Spinal cord (tissue), 9 donors: ENCODE measurements at regions not wholly inside any gene's neighbourhood (a gene's known extent, or its start where the extent isn't known, plus 50 kb on each side); places are given as distances from the start of the nearest gene placed in this dataset.

Experiments used
- DNase-seq, 6 donors: peaks; one replicate each; pipeline versions ENCODE4 v3.0.0 to v3.0.0-alpha.2; 2013 to 2015; ENCODE audit warnings: low spot score in 6 of 6, low read depth in 4 of 6
- H3K27ac ChIP-seq: one replicate; pipeline ENCODE4 v1.5.1; 2013; ENCODE audit warnings: low read depth, low read length, control low read depth
- H3K27me3 ChIP-seq: one replicate; pipeline ENCODE4 v1.6.1; 2013; ENCODE audit warnings: low read length; ENCODE audit not compliant: control insufficient read depth, insufficient read depth
- H3K36me3 ChIP-seq: one replicate; pipeline ENCODE4 v1.6.1; 2013; ENCODE audit warnings: low read length; ENCODE audit not compliant: control insufficient read depth, insufficient read depth
- H3K4me1 ChIP-seq: one replicate; pipeline ENCODE4 v1.6.1; 2013; ENCODE audit warnings: low read length; ENCODE audit not compliant: control insufficient read depth, insufficient read depth
- H3K4me3 ChIP-seq: one replicate; pipeline ENCODE4 v1.5.1; 2013; ENCODE audit warnings: low read depth, low read length, control low read depth
- H3K9me3 ChIP-seq: one replicate; pipeline ENCODE4 v1.6.1; 2013; ENCODE audit warnings: low read length; ENCODE audit not compliant: control insufficient read depth, insufficient read depth
- WGBS: methylation state at CpG from one replicate; pipeline ENCODE4 v1.1.5; 2013; ENCODE audit warnings: missing lambda C conversion rate; ENCODE audit not compliant: insufficient coverage; 5-methylcytosine and 5-hydroxymethylcytosine counted together
- donor health status: healthy.

DNA sequence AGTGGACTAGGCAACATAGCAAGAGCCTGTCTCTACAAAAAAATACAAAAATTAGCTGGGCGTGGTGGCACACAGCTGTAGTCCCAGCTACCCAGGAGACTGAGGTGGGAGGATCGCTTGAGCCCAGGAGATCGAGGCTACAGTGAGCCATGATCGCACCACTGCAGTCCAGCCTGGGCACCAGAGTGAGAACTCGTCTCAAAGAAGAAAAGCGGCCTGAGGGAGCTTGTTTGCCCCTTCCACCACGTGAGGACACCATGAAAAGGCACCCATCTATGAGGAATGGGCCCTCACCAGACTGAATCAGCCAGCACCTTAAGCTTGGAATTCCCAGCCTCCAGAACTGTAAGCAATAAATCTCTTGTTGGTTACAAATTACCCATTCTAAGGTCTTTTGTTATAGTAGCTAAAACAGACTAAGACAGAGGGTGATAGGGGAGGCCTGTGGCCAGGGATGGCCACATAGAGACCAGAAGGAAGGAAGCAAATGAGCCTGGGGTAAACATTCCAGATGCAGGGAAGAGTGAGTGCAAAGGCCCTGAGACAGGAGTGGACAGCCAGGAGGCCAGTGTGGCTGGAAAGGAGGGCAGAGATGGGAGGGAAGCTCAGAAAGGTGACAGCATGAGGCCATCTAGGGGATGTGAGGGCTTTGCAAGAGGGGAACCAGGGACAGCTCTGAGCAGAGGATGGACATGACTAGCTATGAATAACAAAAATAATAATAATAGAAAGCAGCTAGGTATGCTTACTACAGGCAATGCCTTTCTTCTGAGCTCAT, 120.1 kb downstream of the MATN1 start:
- Histone ChIP-seq H3K27ac (no peak overlapping the region), H3K9me3 (no peaks in the 10 kb centered on the region), H3K4me1 (peaks cover 18% of the 10 kb centered on the region), H3K4me3 (no peak overlapping the region), H3K36me3 (no peaks in the 10 kb centered on the region), H3K27me3 (no peaks in the 10 kb centered on the region)
- no peak for DNase-seq
- WGBS, result 86% methylated on average over 6 of the region's 7 CpGs

DNA sequence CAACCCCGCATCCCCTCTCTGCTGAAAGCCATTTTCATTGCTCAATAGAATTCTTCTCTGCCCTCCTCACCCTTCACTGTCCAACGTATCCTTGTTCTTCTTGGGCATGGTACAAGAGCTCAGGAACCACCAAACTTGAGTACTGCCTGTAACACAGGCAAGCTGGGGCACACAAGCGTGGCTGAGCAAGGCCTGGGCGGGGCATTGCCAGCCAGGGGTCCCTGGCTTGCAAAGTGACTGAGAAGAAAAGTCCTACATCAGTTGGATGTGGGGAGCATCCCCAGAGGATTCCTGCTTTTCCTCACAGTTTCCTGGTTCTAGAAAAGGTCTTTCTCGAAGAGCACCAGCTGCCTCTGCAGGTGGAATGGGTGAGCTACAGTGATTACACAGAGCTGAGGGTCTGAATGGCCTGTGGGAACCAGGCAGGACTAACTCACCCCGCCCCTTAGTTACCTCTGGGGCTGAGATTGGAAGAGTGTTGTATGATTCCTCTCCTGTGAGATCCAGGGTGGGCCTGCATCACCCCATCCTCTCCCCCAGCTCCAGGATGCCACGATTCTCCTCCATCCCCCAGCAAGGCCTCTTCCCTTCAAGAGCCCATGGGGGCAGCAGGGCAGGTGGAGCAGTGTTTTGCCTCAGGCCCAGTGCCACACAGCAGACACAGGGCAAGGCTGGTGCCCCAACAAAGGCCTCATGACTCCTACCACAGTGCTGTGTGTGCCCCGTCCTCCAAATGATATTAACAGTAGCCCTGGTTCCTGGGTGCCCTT, 121.9 kb downstream of the MATN1 start:
- Histone ChIP-seq H3K4me1 (peaks cover 13% of the 10 kb centered on the region), H3K4me3 (no peak overlapping the region), H3K27me3 (no peaks in the 10 kb centered on the region), H3K36me3 (no peaks in the 10 kb centered on the region), H3K9me3 (no peaks in the 10 kb centered on the region), H3K27ac (no peak overlapping the region)
- WGBS, result 81% methylated on average over 7 of the region's 8 CpGs
- no peak for DNase-seq

DNA sequence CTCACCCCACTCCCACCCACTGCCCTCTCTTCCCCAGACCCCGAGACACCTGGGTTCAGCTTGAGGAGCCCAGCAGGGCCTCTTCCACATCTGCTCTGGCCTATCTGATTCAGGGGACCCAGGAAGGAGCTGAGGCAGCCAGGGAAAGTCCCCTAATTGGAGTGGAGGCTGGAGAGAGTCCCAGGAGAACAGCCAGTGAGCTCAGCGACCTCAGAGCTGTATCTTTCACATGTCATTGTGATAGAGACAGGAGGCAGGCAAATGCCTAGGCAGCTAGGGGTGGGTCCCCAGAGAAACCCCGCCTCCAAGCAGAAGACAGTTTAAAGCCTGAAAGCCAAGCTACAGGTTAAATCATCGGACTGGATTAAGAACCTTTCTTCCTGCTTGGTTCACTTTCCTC, 122.7 kb downstream of the MATN1 start:
- WGBS, result 79% methylated on average over 4 of the region's 4 CpGs
- no peaks in the 10 kb centered on the region for H3K9me3 ChIP-seq
- H3K36me3 ChIP-seq, result no peaks in the 10 kb centered on the region
- DNase-seq, result no peak
- H3K4me1 ChIP-seq, result peaks cover 5% of the 10 kb centered on the region
- no peak overlapping the region for H3K27ac ChIP-seq
- H3K27me3 ChIP-seq, result no peaks in the 10 kb centered on the region
- no peak overlapping the region for H3K4me3 ChIP-seq

DNA sequence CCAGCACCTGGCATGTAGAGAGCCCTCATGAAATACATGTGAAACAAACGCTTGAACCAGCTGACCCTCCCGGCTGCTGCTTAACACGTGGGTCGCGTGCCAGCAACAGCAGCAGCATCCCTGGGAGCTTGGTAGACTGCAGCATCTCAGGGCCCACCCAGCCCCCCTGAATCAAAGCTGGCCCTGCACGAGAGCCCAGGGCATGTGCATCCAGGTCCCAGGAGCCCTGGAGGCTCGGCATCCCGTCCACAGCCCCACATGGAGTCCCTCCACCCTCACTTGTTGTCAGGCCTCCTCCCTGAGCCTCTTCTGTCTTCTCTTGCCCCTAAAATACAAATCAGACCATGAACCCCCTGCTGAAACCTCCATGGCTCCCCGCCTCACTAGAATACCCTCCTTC, 123.1 kb downstream of the MATN1 start:
- Histone ChIP-seq H3K27ac (no peak overlapping the region), H3K4me1 (peaks cover under 1% of the 10 kb centered on the region), H3K36me3 (no peaks in the 10 kb centered on the region), H3K9me3 (no peaks in the 10 kb centered on the region), H3K27me3 (no peaks in the 10 kb centered on the region), H3K4me3 (no peak overlapping the region)
- no peak for DNase-seq
- WGBS, result 81% methylated on average over 9 of the region's 9 CpGs

DNA sequence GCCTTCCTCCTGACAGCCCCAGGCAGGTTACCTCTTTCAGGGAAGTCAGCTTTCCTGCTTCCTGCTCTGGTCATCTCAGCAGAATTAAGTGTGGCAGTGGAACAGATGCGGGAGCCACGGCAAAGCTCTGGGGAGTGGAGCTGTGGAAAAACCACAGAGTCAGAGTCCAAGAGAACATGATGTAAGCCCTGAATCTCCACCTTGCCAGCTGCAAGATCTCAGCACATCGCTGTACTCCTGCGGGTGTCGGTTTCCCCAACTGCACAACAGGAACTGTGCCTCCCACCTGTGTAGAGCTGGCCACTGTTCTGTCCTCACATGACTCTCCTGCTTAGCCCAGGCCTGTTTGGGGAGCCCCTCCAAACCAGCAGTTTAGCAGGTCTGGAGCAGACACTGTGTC, 123.7 kb downstream of the MATN1 start:
- DNase-seq, result no peak
- H3K27ac ChIP-seq, result no peak overlapping the region
- H3K27me3 ChIP-seq, result no peaks in the 10 kb centered on the region
- no peaks in the 10 kb centered on the region for H3K9me3 ChIP-seq
- no peaks in the 10 kb centered on the region for H3K4me1 ChIP-seq
- H3K4me3 ChIP-seq, result no peak overlapping the region
- 88% methylated on average over 5 of the region's 5 CpGs for WGBS
- H3K36me3 ChIP-seq, result no peaks in the 10 kb centered on the region

DNA sequence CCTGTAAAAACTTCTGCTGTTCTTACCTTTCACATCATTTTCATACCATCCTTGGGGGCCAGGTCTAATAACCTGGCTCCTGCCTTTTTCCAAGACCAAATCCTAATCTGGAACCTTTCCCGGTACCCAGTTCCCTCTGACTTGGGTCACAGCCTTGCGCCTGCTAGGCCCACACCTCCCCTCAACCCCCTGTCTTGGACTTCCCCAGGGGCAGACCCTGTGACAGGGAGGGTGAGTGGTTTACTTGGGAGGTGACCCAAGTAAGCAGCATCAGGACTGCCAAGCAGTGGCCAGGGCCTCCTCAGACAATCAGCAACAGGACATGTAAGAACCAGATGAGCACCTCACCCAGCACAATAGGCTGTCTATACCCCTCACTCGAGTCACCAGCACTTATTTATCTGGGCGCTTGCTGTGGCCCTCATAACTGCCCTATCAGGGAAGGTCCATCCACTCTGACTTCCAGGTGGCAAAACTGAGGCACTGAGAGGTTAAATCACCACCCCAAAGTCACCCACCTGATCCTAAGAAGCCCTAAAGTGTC, 124.7 kb downstream of the MATN1 start:
- H3K9me3 ChIP-seq, result no peaks in the 10 kb centered on the region
- no peak overlapping the region for H3K4me3 ChIP-seq
- no peaks in the 10 kb centered on the region for H3K4me1 ChIP-seq
- WGBS, result 75% methylated on average over 2 of the region's 4 CpGs
- H3K27me3 ChIP-seq, result no peaks in the 10 kb centered on the region
- H3K36me3 ChIP-seq, result no peaks in the 10 kb centered on the region
- no peak overlapping the region for H3K27ac ChIP-seq
- DNase-seq, result no peak

DNA sequence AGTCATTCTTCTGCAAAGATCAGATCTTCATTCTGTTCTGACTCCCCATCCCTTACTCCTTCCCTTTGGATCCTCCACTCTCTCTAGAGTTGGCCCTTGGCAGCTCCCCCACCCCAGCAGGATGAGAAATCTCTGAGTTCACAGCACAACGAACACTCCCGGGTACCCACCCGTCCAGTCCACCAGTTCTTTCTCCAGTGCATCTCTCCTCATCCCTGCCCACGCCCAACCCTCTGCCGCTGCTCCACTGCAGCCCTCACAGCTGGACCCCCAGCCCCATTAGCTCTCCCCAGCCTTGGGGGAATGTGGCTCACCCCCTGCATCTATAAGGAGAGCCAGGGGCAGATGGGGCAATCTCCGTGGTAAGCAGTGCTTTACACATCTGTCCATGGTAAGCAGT, 125.7 kb downstream of the MATN1 start:
- Histone ChIP-seq H3K27me3 (no peaks in the 10 kb centered on the region), H3K4me1 (no peaks in the 10 kb centered on the region), H3K9me3 (no peaks in the 10 kb centered on the region), H3K36me3 (no peaks in the 10 kb centered on the region), H3K27ac (no peak overlapping the region), H3K4me3 (no peak overlapping the region)
- 72% methylated on average over 6 of the region's 6 CpGs for WGBS
- DNase-seq, result no peak

DNA sequence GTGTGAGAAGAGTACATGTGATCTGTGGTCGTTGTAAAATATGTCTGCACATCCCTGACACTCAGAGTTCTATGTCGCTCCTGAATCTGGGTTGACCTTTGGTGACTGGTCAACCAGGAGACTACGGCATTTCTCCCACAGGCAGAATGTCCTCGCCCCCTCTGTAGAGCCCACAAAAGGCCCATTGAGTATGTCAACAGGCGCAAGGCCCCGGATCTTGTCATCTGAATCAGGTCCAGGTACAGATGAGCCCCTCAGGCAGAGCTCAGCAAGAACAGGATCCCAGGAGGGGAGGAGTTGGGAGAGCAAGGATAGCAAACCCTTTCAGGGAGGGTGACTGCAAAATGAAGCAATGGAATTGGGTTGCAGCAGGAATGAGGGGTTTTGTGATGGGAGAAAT, 126.5 kb downstream of the MATN1 start:
- H3K4me3 ChIP-seq, result no peak overlapping the region
- H3K27ac ChIP-seq, result no peak overlapping the region
- DNase-seq, result no peak
- WGBS, result 87% methylated on average over 5 of the region's 6 CpGs
- H3K27me3 ChIP-seq, result no peaks in the 10 kb centered on the region
- H3K36me3 ChIP-seq, result no peaks in the 10 kb centered on the region
- no peaks in the 10 kb centered on the region for H3K9me3 ChIP-seq
- H3K4me1 ChIP-seq, result no peaks in the 10 kb centered on the region

DNA sequence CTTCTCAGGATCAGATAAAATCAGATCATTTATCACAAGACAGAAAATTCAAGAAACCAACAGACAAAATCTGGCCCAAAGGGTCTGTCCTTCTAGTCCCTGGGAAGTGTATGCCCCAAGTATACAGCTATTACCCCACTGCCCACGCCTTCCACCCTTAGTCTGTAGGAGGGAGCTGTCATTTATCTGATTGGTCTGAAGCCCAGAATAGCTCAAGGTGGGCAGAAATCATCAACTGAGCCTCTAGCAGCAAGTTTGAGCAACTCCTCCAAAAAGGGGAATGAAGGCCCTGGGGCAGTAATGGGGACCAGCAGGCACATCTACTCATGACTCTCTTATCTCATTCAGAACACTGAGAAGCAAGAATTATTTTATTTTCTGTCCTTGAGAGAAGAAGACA, 126.9 kb downstream of the MATN1 start:
- Histone ChIP-seq H3K27me3 (no peaks in the 10 kb centered on the region), H3K9me3 (no peaks in the 10 kb centered on the region), H3K4me1 (no peaks in the 10 kb centered on the region), H3K27ac (no peak overlapping the region), H3K4me3 (no peak overlapping the region), H3K36me3 (no peaks in the 10 kb centered on the region)
- WGBS, result no CpG with 5 or more reads among the region's 1 CpG
- DNase-seq, result no peak

DNA sequence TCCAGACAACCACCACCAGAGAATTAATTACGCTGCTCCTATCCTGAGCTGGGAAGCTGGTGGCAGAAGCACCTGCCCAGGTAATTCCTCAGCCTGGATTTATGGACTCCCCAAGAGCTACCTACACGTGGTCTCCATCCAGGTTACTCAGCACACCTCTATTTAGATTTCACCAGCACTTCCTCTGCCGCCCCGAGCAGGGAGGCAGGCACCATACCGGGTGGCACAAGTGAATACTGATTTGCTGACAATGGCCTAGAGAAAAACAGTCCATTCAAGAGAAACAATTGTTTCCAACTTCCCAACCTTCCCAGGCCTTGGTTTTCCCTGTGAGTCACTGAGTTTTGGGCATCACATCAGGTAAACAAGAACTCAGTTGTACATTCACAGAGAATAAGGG, 134.3 kb downstream of the MATN1 start:
- 49% methylated on average over 5 of the region's 5 CpGs for WGBS
- no peak for DNase-seq
- Histone ChIP-seq H3K9me3 (no peaks in the 10 kb centered on the region), H3K27me3 (no peaks in the 10 kb centered on the region), H3K4me3 (no peak overlapping the region), H3K27ac (no peak overlapping the region), H3K36me3 (no peaks in the 10 kb centered on the region), H3K4me1 (no peaks in the 10 kb centered on the region)
